Left forelimb (tissue), 1 donor: ENCODE measurements at regions not wholly inside any gene's neighbourhood (a gene's known extent, or its start where the extent isn't known, plus 50 kb on each side); places are given as distances from the start of the nearest gene placed in this dataset.

Source experiments
- DNase-seq: peaks from one replicate; pipeline ENCODE4 v3.0.0-alpha.2; 2018; ENCODE audit warnings: low spot score

DNA sequence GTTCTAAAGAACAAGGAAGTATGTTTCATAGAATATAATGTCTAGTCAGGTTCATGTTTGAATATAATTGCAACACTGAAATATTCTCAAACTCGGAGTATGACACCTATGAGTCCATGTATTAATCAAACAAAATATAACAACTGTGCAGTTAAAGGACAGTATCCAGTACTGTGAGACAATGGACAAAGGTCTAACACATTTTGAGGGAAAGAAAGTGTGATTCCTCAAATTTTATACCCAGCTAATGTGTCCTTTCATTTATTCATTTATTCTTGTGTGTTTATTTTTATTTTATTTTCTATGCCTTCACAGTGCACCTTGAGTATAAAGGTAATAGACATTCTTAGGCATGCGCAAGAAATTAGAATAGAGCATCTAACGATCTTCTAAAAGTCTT, 401.0 kb upstream of the ZFHX3 start:
- DNase-seq, result no peak

DNA sequence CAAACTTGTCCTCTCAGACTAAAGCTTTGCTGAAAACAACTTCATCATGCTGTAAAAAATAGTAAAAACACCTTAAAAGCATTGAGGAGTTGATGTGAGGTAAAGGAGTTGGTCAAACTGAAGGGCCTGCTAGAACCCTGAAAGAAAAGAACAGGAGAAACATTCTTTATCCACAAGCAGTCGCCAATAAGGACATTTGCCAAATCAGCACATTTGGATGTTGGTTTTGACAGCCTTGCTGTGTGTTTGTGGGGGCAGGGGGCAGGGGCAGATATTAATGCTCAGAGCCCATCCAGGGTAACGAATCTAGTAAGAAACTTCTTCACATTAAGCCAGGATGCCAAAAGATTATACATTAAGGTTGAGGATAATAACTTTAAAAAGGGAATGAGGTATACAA, 399.9 kb upstream of the ZFHX3 start:
- DNase-seq, result no peak

DNA sequence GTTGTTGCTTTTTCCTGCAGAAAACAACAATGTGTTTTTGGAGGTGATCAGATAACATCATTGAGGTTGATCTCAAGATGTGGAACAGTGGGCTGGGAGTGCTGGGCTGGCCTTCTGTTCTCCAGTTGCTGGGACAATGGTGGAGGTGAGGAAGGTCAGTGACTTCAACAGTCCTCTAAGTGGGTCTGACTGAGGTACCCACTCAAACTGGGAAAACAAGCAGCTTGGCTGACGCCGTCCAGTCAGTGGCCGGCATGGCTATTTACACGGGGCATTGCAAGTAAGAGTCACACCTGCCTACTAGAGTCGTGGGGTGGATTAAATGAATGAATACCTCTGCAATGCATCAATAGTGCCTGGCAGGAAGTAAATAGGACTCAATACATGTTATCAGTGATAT, 386.7 kb upstream of the ZFHX3 start:
- DNase-seq, result no peak

DNA sequence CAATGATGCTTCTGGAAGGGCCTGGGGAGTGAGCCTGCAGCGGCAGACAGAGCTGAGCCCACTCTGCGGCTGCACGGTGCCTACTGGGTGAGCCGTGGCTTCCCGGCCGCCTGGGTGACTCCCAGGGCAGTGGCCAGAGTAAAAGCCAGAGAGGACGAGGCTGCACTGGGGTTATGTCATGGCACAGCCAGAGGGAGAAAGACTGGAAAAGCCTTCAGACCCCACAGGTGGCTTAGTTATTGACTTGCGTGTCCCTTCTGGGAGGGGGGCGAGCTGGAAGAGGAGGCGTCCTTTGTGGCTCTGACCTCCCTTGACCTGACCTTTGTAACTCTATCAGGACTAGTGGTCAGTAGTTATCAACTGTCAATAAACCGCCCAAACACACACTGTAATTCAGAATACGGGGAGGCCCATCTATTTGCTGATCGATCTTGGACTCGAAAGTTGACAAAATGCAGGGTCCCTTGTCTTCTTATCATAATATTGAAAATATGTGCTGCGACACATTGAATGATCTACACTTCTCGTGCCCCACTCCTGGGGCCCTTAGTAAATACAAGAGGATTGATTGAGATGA, 385.9 kb upstream of the ZFHX3 start:
- no peak for DNase-seq

DNA sequence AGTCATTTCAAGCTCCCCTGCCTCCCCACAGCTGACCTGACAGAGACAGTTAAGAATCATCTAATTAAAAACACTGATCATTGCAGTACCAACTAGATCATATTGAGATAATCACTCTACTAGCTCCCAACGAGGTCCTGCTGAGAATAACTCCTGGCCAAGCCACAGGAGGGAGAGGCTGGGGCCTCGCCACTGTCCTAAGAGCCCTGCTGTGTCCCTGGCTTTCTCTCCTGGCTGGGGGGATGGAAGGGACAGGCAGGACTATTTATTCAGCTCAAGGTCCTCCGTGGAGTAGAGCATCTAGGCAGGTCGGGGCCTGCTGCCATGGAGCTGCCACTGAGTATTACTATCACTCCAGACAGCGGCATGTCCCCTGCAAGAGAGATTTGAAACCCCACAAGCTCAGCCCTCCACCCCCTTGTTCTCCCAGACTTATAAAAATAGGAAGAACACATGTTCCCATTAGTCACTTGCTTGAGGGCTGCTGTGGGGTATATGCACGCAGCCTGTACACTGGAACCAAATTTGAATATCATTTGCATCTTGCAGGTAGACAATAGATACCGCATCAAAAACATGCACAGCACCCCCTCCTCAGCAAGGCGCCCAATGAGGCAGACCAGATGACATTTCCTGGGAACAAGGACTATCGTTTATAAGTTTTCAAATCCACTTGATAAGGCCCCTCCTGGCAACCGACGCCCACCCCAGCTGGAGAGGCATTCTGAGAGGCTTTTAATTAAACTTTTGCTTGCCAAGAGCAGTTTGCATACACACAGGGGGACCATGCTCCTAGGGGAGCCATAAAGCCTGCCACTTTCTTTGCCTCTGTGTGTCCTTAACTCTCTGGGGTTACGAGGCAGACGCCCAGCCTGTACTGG, 385.2 kb upstream of the ZFHX3 start:
- DNase-seq, result no peak

DNA sequence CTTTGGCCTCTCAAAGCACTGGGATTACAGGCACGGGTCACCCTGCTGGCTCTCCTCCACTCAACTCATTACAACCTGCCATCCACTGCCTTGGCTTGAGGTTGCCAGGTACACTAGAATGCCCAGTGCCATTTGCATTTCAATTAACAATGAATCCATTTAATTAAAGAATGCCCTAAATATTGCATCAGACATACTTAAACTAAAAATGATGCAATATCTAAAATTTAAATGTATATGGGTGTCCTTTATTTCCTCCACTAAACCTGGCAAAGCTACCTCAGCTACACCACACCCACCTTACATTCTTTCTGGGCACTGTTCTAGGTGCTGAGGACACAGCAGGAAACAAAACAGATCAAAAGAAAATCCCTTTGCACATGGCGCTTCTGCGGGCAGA, 382.2 kb upstream of the ZFHX3 start:
- DNase-seq, result no peak

DNA sequence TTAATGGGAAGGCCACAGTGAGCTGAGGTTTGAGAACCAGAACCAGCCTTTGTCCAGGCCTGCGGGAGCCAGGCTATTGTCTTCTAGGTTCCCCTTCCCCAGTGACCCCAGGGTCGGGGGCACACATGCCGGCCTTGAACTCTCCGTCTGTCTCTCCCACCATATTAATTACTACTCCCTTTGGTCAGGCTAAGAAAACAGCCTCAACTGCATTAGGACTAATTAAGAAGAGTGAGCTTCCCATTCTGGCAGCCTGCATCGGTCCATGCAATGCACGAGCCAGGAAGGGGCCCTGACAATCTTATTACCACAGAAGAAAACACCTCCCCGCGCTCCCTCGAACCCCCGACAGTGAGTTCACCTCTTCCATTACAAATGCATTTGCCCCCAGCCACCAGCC, 380.2 kb upstream of the ZFHX3 start:
- no peak for DNase-seq

DNA sequence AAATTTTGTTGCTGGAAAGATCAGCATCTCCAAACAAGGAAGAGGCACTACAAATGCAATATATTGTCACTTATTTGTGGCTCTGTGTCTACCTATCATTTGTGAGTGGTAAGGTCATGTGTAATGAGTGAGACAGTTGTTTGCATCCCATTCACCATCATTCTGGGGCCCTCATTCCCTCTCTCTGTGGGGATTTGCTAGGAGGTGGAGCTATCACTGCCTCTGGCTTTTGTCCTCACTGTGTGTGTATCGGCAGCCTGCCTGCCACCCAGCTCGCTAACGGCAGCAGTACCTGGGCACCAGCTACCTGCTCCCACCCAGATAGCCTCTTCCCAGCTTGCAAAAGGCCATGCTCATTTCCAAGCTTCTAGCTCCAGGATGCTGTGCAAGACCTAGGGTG, 379.2 kb upstream of the ZFHX3 start:
- DNase-seq, result no peak

DNA sequence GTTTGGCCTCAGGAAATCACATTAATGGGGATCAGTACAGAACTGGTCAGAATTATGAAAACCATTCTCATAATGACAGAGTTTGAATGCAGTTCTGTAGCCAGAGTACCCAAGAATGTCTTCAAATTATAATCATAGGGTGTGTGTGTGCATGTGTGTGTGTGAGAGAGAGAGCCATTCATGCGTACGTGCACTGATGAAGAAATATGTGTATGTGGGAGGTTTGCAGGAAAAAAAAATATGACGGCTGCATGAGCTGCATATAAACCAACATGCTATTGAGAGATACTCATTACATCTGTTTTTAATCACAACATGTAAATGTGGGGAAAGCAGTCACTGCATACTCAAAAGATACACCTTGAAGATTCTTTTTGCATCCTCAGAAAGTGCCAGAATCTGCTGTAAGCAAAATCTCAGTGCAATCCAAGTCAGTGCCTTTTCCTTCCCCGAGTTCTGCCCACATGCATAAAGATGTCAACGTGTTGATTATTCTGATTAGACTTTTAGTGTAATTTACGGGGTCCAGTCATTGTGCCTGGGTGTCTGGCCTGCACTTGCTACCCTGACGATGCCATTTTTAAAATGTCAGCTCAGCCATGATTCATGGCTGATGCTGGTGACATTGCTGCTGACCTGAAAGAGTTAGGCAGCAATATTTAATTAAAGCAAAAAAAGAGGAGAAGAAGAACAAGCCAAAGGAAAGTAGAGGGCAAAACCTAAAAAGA, 378.7 kb upstream of the ZFHX3 start:
- DNase-seq, result no peak

DNA sequence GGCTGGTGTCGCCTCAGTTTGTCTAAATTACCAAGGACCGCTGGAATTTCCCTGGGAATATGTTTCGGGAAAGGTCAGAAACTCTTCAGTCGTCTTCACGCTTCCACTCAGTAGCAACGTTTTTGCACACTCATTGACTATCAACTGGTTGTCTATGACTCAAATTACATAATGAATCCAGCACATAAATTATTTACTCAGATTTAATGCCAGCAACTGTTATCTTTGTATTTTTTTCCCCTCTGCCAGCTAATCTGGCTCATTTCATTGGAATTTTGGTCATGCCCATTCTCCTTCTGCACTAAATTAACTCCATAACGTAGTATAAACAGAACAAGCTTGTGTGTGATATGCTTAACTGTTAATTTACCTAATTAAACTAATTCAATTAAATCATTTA, 372.7 kb upstream of the ZFHX3 start:
- DNase-seq, result no peak

DNA sequence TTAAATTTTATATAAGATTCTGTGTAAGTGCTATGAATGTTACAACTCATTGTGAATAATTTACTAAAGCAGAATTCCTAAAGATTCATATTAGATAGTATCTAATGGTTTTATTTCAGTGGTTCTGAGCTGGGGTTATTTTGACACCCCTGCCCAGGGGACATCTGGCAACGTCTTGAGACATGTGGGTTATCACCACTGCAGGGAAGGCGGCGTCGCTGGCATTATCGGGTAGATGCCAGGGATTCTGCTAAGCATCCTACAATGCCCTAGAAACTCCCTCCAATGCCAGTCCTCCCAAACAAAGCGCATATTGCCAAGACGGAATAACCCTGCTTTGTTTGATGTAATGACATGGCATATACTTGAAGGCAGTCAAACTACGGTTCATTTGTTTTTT, 372.3 kb upstream of the ZFHX3 start:
- DNase-seq, result no peak

DNA sequence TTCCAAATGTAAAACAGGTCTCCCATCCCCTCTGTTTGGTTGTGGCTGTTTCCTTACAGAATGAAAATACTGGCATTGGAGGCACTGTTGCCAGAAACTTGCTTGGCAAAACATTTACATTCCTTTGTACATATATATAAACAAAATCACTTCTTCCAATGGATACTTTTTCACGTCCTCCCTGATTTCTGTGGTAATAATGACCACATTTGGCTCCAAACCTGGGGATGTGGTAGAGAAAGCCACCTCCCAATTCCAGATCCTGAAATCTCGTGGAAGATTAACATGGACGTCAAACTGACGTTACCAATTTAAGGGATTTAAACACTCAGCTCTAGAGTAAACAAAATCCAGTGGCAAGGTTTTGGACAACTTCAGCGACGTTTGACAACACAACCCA, 370.8 kb upstream of the ZFHX3 start:
- DNase-seq, result no peak

DNA sequence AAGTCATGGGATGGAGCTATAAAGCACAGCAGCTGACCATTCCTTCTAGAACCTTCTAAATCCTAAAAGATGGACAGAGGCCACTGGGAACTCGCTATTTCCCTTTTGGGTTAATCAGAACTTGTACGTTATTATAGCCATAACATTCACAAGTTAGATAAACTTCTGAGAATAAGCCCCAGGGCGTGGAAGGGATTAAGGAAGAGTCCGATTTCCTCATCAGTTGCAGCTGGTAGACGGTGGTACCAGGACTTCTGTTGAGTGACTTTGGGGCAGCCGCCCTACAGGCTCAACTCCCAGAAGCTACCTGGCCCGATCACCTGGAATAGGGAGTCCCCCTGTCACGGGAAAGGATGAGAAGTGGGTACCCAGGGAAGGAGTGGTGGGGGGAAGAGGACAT, 370.1 kb upstream of the ZFHX3 start:
- DNase-seq, result no peak

DNA sequence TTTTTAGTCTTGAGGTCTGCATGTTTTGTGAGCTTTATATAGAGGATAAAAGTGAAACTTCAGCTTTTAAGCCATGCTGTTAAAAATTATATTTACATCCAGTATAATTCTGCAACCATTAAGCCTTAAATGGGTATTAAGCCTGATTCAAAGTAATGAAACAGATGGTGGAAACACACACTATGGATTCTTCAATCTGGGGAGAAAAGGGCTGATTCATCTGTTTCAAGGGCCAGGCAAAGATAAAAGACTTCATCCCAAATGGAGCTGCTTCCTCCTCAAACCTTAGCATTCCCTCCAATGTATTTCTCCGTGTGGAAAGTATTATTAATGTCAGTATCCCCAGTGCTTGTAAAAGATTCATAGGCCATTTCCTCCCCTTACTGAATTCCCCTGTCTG, 367.4 kb upstream of the ZFHX3 start:
- DNase-seq, result no peak

DNA sequence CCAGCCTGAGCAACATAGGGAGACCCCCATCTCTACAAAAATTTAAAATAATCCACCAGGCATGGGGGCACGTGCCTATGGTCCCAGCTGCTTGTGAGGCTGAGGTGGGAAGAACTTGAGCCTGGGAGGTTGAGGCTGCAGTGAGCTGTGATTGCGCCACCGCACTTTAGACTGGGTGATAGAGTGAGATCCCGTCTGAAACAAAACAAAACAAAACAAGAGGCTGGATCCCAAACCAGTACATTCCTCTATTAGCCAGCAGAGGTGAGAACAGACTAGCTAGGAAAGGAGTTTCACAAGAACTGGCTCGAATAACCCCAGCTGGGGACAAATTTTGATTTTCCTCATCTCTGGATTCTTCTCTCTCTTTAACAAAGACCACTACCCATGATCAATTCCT, 366.7 kb upstream of the ZFHX3 start:
- no peak for DNase-seq

DNA sequence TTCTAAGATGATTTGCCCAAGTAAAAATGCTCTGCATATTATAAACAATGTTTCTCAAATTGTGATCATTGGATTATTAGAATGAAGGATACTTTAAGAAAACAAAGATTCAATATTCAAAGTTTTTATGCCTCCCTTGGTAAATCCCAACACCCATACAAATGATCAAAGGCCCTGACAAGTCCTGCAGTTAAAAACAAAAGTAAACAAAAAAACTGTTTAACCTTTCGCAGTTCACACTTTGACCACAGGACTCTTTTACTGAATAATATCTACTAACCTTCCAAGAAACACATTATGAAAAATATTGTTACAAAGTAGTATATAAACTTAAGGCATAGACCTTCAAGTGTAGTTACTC, 365.9 kb upstream of the ZFHX3 start:
- DNase-seq, result no peak

DNA sequence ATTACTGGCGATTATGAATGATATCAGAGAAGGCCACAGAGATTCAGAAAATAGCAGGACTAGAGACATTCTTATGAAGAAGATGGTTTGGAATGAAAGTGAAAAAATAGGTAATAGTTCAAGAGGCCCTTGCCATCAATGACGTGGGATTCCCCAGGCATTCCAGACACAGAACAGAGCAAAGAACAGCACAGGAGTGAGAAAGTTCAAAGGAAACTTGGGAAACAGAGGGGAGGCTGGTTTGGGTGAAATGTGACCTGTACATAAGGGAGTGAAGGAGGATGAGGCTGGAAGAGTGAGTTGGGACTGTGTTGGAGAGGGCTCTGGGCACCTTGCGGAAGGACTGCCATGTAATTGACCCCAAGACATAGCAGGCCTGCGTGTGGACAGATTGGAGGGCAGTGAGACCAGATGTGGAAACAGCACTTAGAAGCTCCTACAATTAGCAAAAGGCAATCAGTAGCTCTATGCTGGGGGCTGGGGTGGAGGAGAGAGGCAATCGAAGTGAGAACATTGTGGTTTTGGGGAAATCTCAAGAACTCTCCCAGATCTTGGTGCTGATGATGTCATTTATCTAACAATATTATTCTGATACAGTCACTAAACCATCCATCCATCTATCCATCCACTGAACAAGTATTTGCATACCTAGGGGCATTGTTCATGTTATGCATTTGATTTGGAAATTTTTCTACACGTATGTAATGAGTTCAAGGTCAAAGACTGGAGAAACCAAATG, 365.3 kb upstream of the ZFHX3 start:
- DNase-seq, result no peak

DNA sequence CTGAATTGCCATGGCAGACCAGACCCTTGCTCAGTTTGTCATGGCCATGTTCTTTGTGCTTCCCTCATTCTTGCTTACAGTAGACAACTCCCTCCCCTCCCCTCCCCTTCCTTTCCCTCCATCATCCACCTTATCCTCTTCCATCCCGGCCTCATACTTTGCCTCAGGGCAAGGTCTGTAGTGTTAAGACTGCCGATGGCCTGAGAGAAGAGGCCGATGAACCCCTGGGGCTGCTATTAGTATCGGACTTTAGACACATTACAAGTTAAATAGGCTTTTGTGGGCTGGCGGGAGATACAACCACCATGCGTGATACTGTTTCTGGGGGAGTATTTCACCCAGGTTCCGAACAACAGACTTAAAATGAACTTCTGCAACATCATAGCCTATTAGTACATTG, 364.5 kb upstream of the ZFHX3 start:
- DNase-seq, result no peak

DNA sequence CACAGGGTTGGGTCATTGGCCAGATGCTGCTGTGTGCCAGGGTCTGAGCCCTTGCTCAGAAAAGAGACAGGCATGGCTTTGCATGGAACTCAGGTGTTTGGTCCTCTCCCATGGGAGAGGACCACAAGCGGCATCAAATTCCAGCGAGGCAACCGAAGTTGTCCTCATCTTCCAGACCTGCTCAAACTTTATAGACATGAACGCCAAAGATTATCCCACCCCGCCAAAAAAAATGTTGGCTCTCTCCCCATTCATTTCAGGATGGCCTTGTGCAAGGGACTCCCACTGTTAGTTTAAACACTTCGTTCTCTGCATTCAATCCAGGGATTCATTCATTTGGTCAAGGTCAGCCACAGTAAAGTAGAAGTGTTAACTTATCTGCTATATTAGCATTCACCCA, 360.8 kb upstream of the ZFHX3 start:
- DNase-seq, result no peak

DNA sequence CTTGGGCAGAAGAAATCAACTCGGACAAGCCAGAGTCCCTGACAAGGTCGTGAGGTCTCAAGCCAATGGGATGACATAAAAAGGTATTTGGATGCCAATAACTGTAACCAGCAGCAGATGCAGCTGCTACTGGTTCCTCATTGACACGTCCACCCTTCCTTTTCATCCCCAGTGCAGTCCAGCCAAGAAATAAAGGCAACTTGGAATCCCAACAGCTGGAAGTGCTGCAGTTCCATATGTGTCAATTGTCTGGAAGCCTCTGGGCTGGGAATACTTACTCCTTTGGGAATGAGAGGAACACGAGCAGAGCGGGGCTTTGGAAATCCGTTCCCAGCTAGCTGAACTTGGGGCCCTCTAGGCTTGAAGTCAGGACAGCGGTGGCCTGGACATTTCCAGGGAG, 360.4 kb upstream of the ZFHX3 start:
- DNase-seq, result no peak

DNA sequence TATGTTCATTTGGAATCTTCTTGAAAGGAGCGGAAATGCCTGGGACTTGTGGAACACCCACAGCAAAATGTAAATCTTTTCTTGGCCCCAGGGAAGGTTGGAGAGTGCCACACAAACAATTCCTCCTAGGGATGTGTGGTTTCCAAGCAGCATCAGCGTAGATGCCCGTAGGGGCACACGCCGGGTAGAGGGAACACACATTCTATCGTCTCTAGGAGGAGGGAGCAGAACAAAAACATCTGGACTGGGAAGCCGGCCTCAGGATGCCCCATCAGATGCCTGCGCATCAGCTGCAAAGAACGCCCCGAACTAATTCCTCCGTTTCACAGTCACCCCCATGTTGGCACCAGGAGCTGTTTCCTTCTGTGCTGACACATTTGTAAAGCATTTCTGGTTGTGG, 357.9 kb upstream of the ZFHX3 start:
- DNase-seq, result no peak

DNA sequence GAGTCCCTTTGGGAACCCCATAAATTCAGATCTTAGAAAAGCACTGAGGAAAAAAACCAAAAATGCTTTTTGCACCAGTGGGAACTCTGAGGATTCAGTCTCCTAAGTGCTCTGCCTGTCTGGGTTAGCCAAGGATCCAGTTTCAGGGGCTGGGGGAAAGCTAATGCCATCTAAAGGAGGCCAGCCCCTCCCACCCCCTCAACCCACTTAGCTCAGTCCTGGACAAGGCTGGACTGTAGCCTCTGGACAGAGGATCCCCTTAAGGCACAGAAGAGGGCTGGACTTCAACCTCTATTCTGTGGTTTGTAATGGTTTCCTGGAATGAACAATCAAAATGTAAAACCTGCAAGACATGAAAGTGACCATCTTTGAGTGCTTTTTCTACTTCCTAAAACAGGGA, 356.1 kb upstream of the ZFHX3 start:
- no peak for DNase-seq

DNA sequence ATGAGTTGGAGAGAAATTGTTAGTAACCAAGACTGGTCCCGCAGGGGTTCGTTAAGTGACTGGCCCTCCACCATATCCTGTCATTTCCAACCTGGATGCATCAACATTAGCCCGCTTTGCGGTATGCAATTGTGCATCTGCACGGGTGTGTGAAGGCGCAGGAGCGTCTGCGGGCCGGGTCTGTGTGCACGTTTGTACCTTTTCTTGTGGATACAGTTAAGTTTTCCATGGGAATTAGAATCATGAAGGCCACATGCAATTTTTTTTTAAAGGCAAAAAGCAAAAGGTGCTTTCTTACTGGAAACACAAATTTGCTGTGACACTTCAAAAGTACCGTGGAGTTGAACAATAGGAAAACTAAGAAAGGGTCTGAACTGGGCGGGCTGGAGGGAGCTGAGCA, 355.4 kb upstream of the ZFHX3 start:
- DNase-seq, result no peak
